EH (cell line): ENCODE measurements at regions not wholly inside any gene's neighbourhood (a gene's known extent, or its start where the extent isn't known, plus 50 kb on each side); places are given as distances from the start of the nearest gene placed in this dataset.
"Not testable (repeated sequence)": the region's sequence is repeated elsewhere in the genome, so short reads cannot be mapped to it uniquely, and the experiment has no call there.

Source experiments
- DNase-seq: peaks from one replicate; pipeline ENCODE4 v3.0.0-alpha.2; 2015; ENCODE audit warnings: low read depth

DNA sequence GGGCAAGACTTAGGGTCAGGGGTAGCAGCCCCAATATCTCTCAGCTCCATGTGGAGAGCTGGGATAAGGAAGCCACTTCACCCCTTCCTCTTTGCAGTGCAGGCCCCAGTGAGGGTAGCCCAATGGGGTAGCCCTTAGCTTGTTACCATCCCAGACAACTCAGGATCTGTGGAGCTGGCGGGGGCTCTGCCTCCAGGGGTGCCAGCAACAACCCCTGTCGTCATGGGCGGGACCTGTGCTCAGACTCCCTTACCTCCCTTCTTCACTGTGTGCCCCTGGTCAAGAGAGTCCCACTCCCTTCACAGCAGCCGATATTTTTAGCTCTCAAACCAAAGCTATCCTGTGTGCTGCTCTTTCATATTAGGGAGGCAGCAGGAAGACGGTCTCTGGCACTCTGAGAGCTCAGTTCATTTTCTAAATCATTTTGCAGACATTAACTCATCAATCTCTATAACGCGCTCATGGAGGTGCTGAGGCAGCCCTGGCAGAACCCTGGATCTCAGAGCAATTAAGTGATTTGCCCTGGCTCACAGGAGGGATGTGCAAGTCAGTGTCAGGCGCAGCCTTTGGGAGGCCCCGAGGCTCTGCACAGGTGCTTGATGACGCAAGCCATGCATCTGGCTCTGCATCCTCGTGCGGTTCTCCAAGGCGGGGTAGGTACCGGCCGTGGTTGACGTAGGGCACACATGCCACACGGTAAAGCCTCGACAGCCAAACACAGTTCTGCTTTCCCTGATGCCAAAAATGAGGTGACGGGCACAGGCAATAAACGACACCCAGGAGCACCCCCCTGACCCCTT is 357.6 kb downstream of the SHANK2 start:
- DNase-seq: no peak

DNA sequence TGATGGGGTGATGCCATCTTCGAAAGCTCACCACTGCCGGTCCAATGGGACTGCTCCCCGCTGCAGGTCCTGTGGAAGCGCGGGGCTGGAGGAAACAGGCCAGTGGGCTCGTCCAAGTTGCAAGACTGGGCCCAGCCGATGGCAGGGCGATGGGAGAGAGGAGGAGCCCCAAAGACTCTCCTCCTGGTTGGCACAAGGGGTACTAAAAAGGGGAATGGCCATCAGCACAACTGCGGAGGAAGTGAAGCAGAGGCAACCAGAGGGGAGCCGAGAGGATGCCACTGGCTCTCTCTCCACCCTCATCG is 357.1 kb downstream of the SHANK2 start:
- DNase-seq: no peak

DNA sequence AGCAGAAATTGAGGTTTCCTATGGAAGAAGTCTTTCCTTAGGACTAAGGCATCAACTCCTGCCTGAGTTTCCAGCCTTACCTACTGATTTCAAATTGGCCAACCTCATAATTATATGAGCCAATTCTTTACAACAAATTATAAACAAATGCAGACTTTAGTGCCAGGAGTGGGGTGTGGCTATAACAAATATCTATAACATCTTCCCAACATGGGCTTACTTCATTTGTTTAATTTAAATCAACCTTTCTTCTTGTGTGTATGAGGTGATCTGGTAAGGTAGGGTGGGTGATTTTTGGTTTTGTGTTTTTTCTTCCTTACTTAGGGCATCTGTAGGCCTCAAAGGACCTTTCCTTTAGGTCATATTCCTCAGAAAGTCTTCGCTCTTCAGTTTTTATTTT is 354.9 kb downstream of the SHANK2 start:
- DNase-seq: no peak

DNA sequence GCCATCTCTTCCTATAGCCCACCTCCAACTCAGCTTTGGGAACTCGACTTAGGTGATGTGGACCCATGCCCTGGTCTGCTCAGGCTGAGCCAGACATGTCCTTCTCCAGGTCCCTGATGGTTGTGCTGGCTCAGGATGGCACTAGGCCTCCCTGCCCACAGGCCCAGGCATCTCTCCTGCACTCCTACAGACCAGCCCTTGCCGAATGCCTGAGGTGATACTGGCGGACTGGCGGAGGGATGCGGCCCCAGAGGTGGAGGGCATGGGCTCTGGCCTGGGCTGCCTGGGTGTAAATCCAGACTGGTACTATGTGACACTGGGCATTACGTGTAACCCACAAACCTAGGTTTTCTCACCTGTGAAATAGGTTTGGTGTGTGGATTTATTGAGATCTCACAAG is 352.8 kb downstream of the SHANK2 start:
- DNase-seq: no peak

DNA sequence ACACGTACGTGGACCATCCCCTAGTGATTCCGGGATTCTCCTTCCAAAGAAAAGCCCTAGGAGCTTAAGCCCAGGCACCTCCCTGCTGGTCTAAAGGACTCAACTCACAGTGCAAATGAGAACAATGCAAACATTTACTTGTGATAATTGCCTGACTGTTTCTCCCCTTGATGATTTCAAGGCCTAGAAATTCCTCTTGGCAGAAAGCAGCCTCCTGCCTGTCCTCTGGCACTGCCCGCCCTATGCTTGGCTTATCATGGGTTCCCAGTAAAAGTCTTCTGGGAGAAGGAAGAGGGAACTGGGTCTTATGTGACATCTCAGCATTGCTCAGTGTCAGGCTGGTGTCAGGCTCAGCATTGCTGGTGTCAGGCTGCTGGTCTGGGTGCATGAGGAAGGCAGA is 351.8 kb downstream of the SHANK2 start:
- DNase-seq: no peak

DNA sequence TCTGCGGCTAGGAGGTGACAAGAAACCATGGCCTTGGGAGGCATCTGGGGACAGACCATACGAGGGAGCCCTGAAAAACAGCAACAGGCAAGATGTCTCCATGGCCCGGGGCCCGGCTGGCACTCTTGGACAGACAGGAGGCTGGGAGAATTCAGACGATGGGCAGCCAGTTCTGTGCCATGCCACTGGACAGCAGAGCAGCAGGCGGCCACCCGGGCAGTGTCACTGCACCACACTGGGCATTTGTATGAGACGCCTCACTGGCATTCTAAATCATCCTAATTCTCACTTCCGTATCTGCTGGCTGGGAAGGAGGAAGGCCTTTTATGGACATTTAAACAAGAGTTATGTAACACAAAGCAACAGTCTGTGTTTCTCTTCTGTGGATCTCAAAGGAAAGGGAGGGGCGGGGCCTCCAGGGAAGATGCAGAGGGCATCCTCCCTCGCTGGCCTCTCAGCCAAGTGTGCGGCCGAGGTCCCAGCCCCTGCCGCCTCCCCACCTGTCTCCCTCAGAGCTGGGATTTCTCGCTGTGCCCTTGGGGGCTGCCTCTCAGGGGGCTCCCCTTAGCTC is 350.3 kb downstream of the SHANK2 start:
- no peak for DNase-seq

DNA sequence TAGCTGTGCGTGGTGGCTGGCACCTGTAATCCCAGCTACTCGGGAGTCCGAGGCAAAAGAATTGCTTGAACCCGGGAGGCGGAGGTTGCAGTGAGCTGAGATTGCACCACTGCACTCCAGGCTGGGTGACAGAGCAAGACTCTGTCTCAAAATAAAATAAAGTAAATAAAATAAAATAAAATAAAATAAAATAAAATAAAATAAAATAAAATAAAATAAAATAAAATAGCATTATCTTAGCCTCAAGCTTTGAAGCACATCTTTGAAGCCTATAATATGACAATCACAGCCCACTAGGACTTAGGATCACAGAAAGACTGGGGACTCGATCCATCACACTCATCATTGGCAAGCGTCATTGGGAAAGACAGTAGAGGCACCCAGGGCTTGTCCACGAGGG is 349.1 kb downstream of the SHANK2 start:
- DNase-seq: not testable (repeated sequence)

DNA sequence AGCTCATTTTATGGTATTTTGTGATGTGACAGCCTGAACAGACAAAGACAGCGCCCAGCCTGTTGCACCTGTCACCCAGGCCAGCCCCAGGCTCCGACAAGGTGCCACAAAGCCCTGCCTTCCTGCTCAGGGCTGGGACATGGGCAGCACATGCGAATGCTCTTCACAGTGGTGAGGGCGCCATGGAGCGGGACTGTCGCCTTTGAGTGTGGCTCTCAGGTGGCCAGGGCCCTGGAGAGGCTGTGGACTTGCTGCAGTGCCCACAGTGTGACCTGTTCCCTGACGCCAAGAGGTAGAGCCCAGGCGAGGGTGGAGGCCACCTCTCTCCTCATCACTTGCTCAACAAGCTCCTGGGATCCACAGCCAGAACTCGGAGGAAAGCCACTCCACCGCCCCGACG is 346.3 kb downstream of the SHANK2 start:
- no peak for DNase-seq

DNA sequence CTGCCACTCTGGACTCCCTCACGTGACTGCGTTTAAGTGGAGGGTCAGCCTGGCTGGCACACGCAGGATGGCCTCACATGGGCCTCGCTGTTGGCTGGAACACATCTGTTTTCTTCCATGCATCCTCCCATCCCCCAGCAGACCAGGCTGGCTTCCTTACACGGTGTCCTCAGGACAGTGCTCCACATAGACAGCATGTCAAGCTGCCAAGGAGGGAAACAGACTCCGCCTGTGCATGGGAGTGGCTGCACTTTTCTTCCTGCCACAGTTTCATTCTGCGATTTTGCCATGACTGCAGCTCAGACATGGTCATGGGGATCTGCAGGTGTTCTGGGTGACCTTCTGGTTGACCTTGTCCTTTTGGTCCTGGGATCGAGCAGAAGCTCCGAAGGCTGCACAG is 344.2 kb downstream of the SHANK2 start:
- no peak for DNase-seq

DNA sequence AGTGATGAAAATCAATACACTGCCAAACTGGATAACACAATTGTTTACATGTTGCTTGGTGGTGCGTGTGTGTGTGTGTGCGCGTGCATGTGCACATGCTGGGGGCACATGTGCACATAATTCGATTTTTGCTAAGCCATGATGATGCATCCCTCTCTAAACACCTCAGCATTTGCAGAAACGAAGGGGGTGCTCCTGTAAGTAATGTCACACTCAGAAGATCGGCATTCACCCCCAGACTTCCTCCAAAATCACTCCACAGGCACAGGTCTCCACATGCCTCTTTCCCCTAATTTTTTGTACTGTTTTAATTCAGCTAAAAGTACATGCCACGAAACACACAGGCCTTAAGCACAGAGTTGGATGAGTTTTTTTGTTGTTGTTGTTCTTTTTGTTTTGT is 341.5 kb downstream of the SHANK2 start:
- no peak for DNase-seq

DNA sequence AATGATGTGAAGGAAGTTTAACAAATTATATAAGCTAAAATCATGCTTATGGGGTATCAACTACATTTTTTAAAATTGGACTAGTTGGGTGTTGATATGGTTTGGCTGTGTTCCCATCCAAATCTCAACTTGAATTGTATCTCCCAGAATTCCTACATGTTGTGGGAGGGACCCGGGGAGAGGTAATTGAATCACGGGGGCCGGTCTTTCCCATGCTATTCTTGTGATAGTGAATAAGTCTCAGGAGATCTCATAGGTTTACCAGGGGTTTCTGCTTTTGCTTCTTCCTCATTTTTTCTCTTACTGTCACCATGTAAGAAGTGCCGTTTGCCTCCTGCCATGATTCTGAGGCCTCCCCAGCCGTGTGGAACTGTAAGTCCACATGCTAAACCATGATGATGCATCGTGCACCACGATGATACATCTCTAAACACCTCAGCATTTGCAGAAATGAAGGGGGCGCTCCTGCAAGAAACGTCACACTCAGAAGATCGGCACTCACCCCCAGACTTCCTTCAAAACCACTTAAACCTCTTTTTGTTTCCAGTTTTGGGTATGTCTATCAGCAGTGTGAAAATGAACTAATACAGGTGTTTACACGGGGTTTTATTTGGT is 340.0 kb downstream of the SHANK2 start:
- no peak for DNase-seq

DNA sequence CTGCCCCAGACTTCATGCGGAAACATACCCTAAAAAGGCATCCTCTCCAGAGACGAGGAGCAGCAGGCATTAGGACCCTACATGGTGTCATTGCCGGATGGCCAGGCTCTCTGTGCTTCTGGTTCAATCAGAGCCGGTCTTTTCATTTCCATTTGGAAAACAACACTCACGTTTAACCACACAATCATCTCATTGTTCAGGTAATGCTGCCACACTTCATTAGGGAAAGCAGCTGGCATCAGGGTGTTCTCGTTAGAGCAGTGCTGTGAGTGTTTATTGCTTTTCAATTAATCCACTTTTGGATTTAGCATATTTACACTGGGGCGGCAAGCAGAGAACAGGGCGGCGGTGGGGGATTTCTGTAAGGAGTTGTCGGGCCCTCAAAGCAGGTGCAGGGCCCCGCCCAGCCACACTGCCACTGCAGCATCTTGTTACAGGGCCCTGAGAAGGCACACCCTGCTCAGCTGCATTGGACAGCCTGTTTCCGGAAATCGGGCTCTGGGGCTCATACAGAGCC is 338.6 kb downstream of the SHANK2 start:
- DNase-seq: no peak

DNA sequence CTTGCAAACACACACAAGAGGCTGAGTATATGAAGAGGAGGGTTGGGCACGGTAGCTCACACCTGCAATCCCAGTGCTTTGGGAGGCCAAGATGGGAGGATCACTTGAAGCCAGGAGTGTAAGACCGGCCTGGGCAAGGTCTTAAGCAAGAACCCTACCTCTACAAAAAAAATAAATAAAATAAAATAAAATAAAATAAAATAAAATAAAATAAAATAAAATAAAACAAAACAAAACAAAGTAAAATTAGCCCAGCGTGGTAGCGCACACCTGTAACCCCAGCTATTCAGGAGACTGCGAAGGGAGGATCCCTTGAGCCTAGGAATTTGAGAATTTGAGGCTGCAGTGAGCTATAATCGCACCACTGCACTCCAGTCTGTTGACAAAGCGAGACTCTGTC is 337.9 kb downstream of the SHANK2 start:
- DNase-seq: no peak

DNA sequence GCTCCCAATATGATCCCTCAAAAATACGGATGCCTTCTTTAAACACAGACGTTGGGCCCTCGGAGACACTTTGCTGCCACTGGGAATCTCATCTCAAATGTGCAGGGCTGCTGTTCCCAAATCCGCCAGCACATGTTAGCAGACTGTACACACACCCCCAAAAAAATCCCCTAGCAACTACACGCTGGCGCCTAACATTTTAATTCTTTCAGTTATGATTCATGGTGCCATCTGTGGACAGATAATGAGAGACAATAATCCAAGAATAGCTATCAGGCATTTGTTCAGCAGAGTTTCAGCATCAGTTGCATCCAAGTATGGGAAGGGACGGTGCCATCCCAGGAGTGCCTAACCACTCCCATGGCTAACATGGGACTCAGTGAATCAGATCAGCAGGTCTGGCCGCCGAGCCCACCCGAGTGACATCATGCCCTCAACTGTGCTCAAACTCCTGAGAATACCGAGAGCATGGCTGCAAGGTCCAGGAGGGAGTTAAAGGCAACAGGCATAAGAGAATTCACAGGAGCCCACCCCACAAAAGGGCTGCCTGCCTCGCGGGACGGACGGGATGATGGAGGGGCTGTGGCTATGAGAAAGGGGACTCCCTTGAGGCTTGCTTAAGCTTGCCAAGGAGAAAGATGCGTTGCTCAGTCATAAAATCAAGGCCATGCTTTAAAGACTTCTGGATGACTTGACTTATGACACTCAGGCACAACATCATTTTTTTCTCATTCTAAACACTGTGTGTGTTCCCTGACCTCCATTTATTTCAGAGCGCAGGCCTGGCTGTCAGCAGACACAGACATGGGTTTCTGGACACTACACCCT is 337.0 kb downstream of the SHANK2 start:
- no peak for DNase-seq

DNA sequence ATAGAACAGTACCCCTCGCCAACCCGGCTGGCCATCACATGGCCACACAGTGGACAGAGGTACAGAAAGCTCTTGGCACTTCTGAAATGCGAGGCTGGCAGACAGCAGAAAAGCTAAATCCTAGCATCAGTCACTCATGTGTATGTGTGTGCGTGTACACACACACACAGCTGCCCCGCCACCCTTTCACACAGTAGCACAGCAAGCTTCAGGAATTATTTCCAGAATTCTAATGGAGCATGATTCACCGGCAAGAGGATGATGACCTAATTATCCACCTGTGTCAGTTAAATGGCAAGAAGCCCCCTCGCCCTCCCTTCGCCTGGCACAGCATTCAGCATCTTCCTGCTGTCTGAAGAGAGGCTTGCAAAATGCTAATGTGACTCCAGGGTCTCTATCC is 336.0 kb downstream of the SHANK2 start:
- DNase-seq: no peak

DNA sequence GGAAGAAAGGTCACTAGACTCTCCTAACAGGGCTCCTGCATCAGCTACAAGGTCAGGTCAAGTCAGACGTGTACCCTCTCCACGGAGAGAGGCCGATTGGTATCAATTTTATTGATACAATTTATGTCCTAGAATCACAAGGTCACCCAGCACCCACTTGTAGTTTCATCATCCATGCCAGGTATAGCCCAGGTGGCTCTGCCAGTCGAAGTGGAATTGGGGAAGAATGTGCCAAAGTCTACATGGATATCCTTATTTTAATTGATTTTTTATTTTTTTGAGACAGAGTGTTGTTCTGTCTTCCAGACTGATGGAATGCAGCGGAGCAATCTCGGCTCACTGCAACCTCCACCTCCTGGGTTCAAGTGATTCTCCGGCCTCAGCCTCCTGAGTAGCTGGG is 334.1 kb downstream of the SHANK2 start:
- DNase-seq: no peak

DNA sequence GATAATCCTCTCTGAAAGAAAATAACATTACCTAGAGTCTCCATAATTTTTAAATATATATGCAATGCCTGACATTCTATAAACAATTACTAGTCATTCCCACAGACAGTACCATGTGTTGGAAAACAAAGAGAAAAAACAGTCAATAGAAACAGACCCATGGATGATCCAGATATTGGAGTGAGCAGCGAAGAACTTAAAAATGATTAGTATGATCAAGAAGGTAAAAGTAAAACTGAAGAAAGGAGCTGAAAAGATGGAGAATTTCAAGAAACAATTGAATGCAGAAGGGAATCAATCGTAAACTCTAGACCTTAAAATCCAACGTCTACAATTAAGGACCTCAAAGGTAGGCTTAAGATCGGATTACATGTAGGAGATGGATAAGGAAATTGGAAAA is 330.6 kb downstream of the SHANK2 start:
- no peak for DNase-seq

DNA sequence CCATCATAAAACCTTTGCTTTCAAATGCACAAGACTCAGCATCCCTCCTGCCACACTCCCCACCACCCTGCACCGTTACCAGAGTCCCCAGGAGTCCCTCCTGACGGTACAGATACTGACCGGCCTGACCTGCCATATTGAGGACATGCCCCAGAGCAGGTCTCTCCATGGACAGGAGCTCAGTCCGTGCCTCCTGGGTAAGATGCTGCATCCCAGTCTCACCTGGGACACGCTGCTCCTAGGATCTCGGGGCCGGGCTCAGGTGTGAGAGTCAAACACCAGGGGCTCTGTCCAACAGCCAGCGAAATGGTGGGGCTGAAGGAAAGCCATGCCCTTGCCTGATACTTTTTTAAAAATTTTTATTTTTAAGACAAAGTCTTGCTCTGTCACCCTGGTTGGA is 328.3 kb downstream of the SHANK2 start:
- DNase-seq: no peak

DNA sequence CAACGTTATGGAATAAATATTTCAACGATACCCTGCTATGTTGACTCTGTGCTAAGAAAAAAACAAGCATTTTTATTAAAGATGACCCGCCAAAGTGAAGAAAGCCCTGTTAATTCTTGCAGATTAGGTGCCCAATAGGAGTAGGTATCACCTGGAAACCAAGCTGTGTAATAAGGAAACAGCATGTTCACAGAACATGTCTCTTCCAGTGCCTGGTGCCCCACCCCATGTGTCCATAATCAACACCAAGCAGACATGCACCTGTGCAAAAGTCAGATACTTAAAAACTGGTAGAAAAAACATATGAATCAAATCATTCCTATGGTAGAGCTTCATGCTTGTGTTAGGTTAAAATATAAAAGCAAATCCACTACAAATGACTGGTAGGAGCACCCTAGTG is 327.1 kb downstream of the SHANK2 start:
- no peak for DNase-seq

DNA sequence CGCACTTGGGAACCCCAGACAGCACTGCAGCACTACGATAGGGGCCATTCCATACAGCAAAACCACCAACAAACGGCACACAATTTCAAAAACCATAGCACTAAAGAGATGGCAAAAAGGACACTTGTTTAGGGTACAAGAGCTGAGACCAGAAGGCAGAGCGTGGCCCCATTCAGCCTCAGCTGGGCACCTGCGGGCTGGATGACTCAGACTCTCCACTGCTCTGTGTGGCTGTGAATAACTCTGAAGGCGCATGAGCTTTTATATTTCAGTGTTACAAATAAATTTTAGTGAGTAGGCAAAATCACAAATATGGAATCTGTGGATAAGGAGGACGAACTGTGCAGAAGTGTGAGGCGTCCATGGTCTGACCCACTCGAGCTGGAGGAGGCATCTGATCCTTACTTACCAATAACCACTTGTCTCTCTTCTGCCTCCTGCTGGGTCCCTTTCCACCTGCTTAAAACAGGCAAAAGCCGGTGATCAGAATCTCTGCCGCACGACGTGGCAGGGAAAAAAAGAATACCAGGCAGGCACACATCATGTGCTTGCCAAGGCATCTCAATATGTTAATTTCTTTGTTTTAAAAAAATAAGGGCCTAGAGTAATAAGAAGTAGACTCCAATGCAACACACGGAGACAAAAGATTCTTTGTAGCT is 325.7 kb downstream of the SHANK2 start:
- no peak for DNase-seq

DNA sequence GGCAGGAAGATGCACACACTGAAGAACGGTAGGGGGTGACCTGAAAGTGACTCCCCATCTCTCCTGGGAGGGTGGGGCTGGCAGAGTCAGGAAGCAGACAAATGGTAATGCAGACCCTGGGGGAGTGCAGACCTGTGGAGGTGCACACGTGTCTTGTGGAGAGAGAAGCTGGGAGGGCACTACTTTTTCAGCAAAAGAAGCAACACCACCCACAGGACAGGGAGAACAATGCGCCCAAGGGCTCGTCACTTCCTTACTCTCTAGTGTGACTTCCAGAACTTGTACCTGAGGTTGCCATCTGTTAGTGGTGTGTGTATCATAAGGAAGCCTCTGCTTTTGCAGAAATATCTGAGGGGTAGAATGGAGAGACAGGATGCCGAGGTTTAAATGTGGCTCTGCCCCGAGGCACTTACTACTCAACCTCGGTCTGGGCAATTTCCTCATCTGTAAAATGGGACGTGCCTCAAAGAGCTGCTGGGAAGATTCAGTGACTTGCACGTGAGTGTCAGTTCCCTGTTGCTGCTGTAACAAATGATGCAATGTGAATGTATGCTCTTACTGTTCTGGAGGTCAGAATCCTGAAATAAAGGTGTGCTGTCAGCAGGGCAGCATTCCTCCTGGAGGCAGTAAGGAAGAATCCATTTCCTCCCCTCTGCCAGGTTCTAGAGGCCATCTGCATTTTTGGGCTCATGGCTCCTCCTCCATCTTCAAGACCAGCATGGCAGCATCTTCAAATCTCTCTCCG is 323.4 kb downstream of the SHANK2 start:
- no peak for DNase-seq

DNA sequence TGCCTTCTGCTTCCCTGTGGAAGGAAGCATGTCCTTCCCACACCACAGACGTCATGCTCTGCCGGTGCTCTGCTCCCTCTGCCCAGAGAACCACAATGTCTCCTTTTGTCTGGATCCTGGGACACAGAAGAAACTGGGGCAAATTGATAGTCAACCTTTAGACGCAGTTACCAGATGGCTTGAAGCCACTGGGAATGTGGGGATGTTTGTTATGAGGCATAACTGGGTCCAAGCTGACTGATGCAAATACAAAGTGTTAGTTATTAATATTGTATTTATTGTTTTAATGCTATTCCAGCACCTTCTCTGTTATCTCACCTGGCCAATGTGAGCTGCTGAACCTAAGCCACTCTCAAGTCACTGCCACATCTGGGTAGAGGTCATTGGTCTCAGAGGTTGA is 322.2 kb downstream of the SHANK2 start:
- DNase-seq: no peak
